Cardiac fibroblast (primary cell): ENCODE measurements at regions not wholly inside any gene's neighbourhood (a gene's known extent, or its start where the extent isn't known, plus 50 kb on each side); places are given as distances from the start of the nearest gene placed in this dataset.

Experiments used
- DNase-seq, 2 donors: peaks; one replicate each; pipeline versions ENCODE4 v3.0.0 to v3.0.0-alpha.2; 2010; ENCODE audit warnings: low read depth in 2 of 2
- H3K4me3 ChIP-seq, 2 donors: replicated peaks in 1 of 2; 1 replicate in 1 of 2; 2 replicates in 1 of 2; pipeline ENCODE4 v1.5.1; 2011; ENCODE audit warnings: low read depth in 2 of 2, low read length in 2 of 2, mild to moderate bottlenecking in 2 of 2, moderate library complexity in 1 of 2
- TF ChIP-seq, protein P1 (sequence below): IDR thresholded peaks from one replicate; pipeline ENCODE4 v1.5.1; 2011; ENCODE audit warnings: low read depth, mild to moderate bottlenecking, low read length, inconsistent platforms

DNA sequence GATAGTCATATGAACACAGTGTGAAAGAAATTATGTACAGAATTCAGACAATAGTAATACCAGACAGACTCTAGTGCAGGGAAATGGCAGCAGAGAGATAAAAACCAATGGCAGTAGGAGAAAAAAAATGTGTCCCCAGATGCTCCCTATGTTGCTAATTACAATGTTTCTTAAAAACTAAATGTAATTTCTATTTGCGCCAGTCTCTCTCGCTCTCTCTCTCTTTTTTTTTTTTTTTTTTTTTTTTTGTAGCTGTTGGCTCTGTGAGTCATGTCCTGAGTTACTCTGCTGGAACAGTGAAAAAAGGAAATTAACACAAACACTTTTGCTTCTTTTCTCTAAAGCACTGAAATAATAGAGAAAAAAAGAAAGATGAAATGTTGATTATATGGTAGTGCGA lies 871.9 kb downstream of the GBE1 start:
- no peak overlapping the region for H3K4me3 ChIP-seq
- TF ChIP-seq, protein P1, sequence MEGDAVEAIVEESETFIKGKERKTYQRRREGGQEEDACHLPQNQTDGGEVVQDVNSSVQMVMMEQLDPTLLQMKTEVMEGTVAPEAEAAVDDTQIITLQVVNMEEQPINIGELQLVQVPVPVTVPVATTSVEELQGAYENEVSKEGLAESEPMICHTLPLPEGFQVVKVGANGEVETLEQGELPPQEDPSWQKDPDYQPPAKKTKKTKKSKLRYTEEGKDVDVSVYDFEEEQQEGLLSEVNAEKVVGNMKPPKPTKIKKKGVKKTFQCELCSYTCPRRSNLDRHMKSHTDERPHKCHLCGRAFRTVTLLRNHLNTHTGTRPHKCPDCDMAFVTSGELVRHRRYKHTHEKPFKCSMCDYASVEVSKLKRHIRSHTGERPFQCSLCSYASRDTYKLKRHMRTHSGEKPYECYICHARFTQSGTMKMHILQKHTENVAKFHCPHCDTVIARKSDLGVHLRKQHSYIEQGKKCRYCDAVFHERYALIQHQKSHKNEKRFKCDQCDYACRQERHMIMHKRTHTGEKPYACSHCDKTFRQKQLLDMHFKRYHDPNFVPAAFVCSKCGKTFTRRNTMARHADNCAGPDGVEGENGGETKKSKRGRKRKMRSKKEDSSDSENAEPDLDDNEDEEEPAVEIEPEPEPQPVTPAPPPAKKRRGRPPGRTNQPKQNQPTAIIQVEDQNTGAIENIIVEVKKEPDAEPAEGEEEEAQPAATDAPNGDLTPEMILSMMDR, result no peak
- DNase-seq, result no peak

DNA sequence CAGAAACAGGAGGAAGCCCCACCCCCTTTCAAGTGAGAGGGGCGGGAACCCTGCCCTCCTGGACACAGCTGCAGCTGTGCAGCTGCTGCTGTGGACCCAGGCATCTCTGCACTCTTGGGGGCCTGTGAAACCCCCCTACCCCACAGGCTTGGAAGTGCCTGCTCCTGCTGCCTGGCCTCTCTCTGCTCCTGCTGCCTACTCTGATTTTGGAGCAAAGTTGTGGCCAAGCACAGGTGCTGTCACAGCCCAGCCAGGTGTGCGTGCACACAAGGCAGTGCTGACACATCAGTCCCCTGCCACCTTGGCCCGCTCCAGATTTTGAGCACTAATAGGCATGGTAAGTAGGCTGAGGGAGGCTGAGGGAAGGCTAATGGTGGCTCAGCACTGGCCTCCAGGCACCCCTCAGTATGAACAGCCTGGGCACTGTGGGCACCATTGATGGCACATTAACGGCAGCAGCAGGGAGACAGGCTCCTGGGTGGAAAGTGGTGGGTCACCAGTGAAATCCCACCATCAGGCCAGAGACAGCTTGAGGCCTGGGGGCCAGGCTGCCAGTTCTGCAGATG lies 890.9 kb downstream of the GBE1 start:
- no peak overlapping the region for H3K4me3 ChIP-seq
- TF ChIP-seq, protein P1, result no peak
- DNase-seq, result no peak

DNA sequence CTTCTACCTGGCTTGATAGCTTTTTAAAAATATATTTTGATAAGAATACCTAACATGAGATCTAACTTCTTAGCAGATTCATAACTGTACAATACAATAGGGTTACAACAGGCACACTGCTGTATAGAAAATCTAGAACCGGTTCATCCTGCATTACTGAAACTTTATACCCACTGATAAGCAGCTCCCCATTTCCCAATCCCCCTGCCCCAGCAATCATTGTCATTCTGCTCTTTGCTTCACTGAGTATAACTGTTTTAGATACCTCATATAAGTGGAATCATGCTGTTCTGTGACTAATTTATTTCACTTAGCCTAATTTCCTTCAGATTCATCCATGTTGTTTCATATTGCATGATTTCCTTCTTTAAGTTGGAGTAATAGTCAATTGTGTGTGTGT lies 906.0 kb downstream of the GBE1 start:
- H3K4me3 ChIP-seq, result no peak overlapping the region
- DNase-seq, result no peak
- TF ChIP-seq, protein P1, result no peak

DNA sequence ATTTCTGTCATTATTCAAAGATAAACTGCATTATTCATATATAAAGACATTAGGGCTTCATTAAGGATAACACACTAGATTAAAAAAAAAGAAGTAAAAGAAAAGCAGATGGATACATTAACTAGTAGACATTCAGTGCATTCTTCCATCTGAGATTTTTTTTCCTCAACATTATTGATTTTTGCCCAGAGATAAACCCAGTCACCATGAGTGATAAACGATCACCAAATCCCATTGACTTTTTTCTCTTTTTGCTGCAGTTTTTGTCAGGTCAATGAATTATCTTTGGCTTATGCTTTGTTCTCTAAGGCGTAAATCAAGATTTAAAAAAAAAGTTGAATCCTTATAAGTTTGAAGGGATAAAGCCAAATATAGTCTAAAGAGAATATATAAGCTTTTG lies 925.0 kb downstream of the GBE1 start:
- no peak for DNase-seq
- no peak overlapping the region for H3K4me3 ChIP-seq
- TF ChIP-seq, protein P1, result no peak

DNA sequence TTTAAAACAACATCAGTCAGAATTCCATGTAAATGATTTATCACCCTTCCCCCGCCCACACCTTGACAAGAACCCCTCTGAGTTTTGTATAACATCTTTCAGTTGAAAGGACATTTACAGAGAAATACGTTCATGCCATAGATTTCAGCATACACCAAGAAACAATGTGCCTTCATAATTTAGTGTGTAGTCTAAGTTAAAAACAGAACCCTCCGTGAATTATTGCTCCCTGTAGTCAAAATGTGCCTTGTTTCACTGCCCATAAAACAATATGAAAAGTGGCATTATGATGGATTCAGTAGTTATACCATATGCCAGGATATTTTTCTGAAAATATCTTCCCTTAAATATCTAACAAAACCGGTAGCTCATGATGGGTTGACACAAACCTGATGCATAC lies 953.9 kb downstream of the GBE1 start:
- no peak for DNase-seq
- H3K4me3 ChIP-seq, result no peak overlapping the region
- TF ChIP-seq, protein P1, result no peak

DNA sequence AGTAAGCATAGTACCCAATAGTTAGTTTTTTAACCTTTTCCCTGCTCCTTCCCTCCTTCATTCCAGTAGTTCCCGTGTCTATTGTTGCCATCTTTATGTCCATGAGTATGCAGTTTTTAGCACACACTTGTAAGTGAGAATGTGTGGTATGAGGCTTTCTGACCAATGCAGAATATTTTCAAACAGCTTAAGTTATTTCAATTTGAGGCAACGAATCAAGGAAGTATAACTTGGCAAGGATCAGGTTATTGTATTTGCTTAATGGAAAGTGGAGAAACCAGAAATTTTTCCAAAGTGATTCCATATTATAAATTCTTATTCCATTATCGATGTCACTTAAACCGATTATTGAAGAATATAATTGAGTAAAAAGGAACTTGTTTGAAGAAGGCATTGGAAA lies 954.8 kb downstream of the GBE1 start:
- TF ChIP-seq, protein P1, result no peak
- H3K4me3 ChIP-seq, result no peak overlapping the region
- DNase-seq, result no peak

DNA sequence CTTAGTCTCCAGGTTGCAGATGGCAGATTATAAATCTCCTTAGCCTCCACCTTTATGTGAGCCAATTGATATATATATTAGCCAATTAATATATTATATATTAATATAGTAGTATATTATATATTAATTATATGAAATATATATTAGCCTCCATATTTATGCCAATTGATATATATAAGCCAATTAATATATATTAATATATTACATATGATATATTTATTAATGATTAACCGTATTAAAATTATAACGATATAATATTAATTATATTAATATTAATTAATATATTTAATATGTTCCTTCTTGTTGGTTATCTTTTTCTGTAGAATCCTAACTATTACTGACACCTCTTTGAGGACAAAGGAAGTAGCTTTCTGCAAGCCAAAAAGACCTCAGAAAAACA lies 972.5 kb downstream of the GBE1 start:
- no peak for DNase-seq
- H3K4me3 ChIP-seq, result no peak overlapping the region

More for the DNA sequence above, 972.5 kb downstream of the GBE1 start:
- TF ChIP-seq, protein P1, result no peak
